Neural progenitor cell (in vitro differentiated cells): ENCODE measurements at regions not wholly inside any gene's neighbourhood (a gene's known extent, or its start where the extent isn't known, plus 50 kb on each side); places are given as distances from the start of the nearest gene placed in this dataset.

Experiments used
- DNase-seq: peaks from one replicate; pipeline ENCODE4 v3.0.0-alpha.2; 2016; ENCODE audit warnings: low spot score
- H2AFZ ChIP-seq: fragments of 200-600 bp; sonication (generic); replicated peaks from 2 replicates; pipeline ENCODE4 v1.6.1; 2016; ENCODE audit warnings: antibody characterized with exemption
- H3F3A ChIP-seq: fragments of 200-600 bp; sonication (generic); 2 replicates; pipeline ENCODE4 v1.6.1; 2016; ENCODE audit warnings: antibody characterized with exemption, low read depth
- H3K27ac ChIP-seq: fragments of 200-600 bp; sonication (generic); 2 replicates; pipeline ENCODE4 v1.5.1; 2016; ENCODE audit warnings: mild to moderate bottlenecking
- H3K27me3 ChIP-seq: fragments of 200-600 bp; sonication (generic); 2 replicates; pipeline ENCODE4 v1.6.1; 2016; ENCODE audit warnings: mild to moderate bottlenecking, moderate library complexity
- H3K36me3 ChIP-seq: fragments of 200-600 bp; sonication (generic); 2 replicates; pipeline ENCODE4 v1.5.1; 2016
- H3K4me1 ChIP-seq: fragments of 200-600 bp; sonication (generic); 2 replicates; pipeline ENCODE4 v1.6.1; 2016; ENCODE audit warnings: mixed run types
- H3K4me2 ChIP-seq: fragments of 200-600 bp; sonication (generic); 2 replicates; pipeline ENCODE4 v1.6.1; 2016
- H3K4me3 ChIP-seq: fragments of 200-600 bp; sonication (generic); 2 replicates; pipeline ENCODE4 v1.5.1; 2016
- H3K79me2 ChIP-seq: fragments of 200-600 bp; sonication (generic); 2 replicates; pipeline ENCODE4 v1.6.1; 2016; ENCODE audit warnings: low read depth
- H3K9ac ChIP-seq: fragments of 200-600 bp; sonication (generic); 2 replicates; pipeline ENCODE4 v1.6.1; 2016
- H3K9me3 ChIP-seq: fragments of 200-600 bp; sonication (generic); 2 replicates; pipeline ENCODE4 v1.5.1; 2016; ENCODE audit warnings: low read depth
- H4K20me1 ChIP-seq: fragments of 200-600 bp; sonication (generic); 2 replicates; pipeline ENCODE4 v1.6.1; 2016; ENCODE audit warnings: low read depth
- H3K27ac Mint-ChIP-seq: 3 replicates; pipeline ENCODE4 v1.8.0; 2021; ENCODE audit warnings: mixed read lengths
- H3K27me3 Mint-ChIP-seq: 2 replicates; pipeline ENCODE4 v1.8.0; 2022; ENCODE audit warnings: low read depth, mild to moderate bottlenecking, inconsistent platforms, moderate library complexity, mixed read lengths; ENCODE audit not compliant: insufficient read depth
- H3K36me3 Mint-ChIP-seq: 3 replicates; pipeline ENCODE4 v1.8.0; 2021; ENCODE audit warnings: mixed read lengths
- H3K4me1 Mint-ChIP-seq: 3 replicates; pipeline ENCODE4 v1.8.0; 2021; ENCODE audit warnings: mixed read lengths
- H3K4me3 Mint-ChIP-seq: 3 replicates; pipeline ENCODE4 v1.8.0; 2021; ENCODE audit warnings: mild to moderate bottlenecking, moderate library complexity, mixed read lengths
- H3K9me3 Mint-ChIP-seq: 3 replicates; pipeline ENCODE4 v1.8.0; 2020; ENCODE audit warnings: mixed read lengths
- EZH2 ChIP-seq: fragments of 200-600 bp; sonication (generic); IDR thresholded peaks from 2 replicates; pipeline ENCODE4 v1.6.1; 2017; ENCODE audit warnings: antibody characterized with exemption, mild to moderate bottlenecking, moderate library complexity
- EZH2phosphoT487 ChIP-seq: fragments of 200-600 bp; sonication (generic); IDR thresholded peaks from 2 replicates; pipeline ENCODE4 v1.6.1; 2017; ENCODE audit warnings: antibody characterized with exemption
- TF ChIP-seq, protein P1 (sequence below): fragments of 200-600 bp; sonication (generic); IDR thresholded peaks from 2 replicates; pipeline ENCODE4 v1.5.1; 2017; ENCODE audit warnings: antibody characterized with exemption, mild to moderate bottlenecking

DNA sequence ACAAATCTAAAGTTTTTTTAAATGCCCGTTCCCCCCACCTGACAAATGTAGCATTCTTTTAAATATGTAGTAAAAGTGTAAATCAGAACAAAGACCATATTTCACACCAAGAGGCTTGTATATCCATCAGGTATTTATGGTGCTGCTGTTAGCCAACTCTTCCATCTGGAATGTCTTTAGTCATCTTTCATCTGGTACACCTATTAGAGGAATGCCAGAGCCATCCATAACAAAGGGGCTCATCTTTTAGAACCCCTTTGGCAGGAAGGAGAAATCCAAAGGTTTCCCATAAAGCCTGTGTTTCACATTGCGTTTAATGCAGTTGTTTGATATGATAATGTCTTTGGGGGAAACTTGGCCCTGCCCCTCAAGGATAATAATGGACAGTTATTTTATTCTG is 79.3 kb upstream of the C1orf87 start:
- Histone ChIP-seq H3K27me3 (no peaks in the 10 kb centered on the region), H3K79me2 (no peaks in the 10 kb centered on the region), H3K4me1 (no peaks in the 10 kb centered on the region), H3K27ac (no peak overlapping the region), H3K36me3 (no peaks in the 10 kb centered on the region), H4K20me1 (no peaks in the 10 kb centered on the region), H3K4me3 (no peak overlapping the region), H3K9me3 (no peaks in the 10 kb centered on the region), H3K4me2 (no peak overlapping the region), H3K9ac (no peak overlapping the region), H2AFZ (no peak overlapping the region), H3F3A (no peaks in the 10 kb centered on the region)
- H3K4me3 Mint-ChIP-seq: no peak overlapping the region
- no peaks in the 10 kb centered on the region for H3K36me3 Mint-ChIP-seq
- no peak overlapping the region for H3K27ac Mint-ChIP-seq
- TF ChIP-seq EZH2phosphoT487: no peak
- no peak for TF ChIP-seq EZH2
- TF ChIP-seq, protein P1, sequence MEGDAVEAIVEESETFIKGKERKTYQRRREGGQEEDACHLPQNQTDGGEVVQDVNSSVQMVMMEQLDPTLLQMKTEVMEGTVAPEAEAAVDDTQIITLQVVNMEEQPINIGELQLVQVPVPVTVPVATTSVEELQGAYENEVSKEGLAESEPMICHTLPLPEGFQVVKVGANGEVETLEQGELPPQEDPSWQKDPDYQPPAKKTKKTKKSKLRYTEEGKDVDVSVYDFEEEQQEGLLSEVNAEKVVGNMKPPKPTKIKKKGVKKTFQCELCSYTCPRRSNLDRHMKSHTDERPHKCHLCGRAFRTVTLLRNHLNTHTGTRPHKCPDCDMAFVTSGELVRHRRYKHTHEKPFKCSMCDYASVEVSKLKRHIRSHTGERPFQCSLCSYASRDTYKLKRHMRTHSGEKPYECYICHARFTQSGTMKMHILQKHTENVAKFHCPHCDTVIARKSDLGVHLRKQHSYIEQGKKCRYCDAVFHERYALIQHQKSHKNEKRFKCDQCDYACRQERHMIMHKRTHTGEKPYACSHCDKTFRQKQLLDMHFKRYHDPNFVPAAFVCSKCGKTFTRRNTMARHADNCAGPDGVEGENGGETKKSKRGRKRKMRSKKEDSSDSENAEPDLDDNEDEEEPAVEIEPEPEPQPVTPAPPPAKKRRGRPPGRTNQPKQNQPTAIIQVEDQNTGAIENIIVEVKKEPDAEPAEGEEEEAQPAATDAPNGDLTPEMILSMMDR: no peak
- H3K27me3 Mint-ChIP-seq: no peaks in the 10 kb centered on the region
- H3K9me3 Mint-ChIP-seq: no peaks in the 10 kb centered on the region
- peaks cover 12% of the 10 kb centered on the region for H3K4me1 Mint-ChIP-seq
- DNase-seq: no peak

GRCh38 chr1:60151311-60151710 is 77.7 kb upstream of the C1orf87 start:
- H3K36me3 Mint-ChIP-seq: no peaks in the 10 kb centered on the region
- no peaks in the 10 kb centered on the region for H4K20me1 ChIP-seq
- H3K27me3 Mint-ChIP-seq: no peaks in the 10 kb centered on the region
- no peak overlapping the region for H3K4me3 Mint-ChIP-seq
- no peak overlapping the region for H3K27ac ChIP-seq
- H3K4me1 Mint-ChIP-seq: peaks cover 10% of the 10 kb centered on the region
- no peaks in the 10 kb centered on the region for H3F3A ChIP-seq
- no peaks in the 10 kb centered on the region for H3K36me3 ChIP-seq
- no peak overlapping the region for H3K27ac Mint-ChIP-seq
- no peaks in the 10 kb centered on the region for H3K9me3 Mint-ChIP-seq
- no peak overlapping the region for H3K9ac ChIP-seq
- H2AFZ ChIP-seq: no peak overlapping the region
- no peak overlapping the region for H3K4me2 ChIP-seq
- TF ChIP-seq EZH2: no peak
- no peak for TF ChIP-seq EZH2phosphoT487
- TF ChIP-seq, protein P1: no peak
- DNase-seq: no peak
- H3K4me3 ChIP-seq: no peak overlapping the region
- H3K4me1 ChIP-seq: no peaks in the 10 kb centered on the region
- H3K27me3 ChIP-seq: no peaks in the 10 kb centered on the region
- H3K9me3 ChIP-seq: no peaks in the 10 kb centered on the region
- H3K79me2 ChIP-seq: no peaks in the 10 kb centered on the region

GRCh38 chr1:60149251-60149650 is 75.7 kb upstream of the C1orf87 start:
- Histone ChIP-seq H3K4me2 (no peak overlapping the region), H4K20me1 (no peaks in the 10 kb centered on the region), H3K27ac (no peak overlapping the region), H3K27me3 (no peaks in the 10 kb centered on the region), H3K4me3 (no peak overlapping the region), H3K4me1 (no peaks in the 10 kb centered on the region), H3K9me3 (no peaks in the 10 kb centered on the region), H2AFZ (no peak overlapping the region), H3F3A (no peaks in the 10 kb centered on the region), H3K9ac (no peak overlapping the region), H3K79me2 (no peaks in the 10 kb centered on the region), H3K36me3 (no peaks in the 10 kb centered on the region)
- Mint-ChIP-seq H3K27ac (no peak overlapping the region), H3K4me3 (no peak overlapping the region), H3K36me3 (no peaks in the 10 kb centered on the region), H3K27me3 (no peaks in the 10 kb centered on the region), H3K9me3 (no peaks in the 10 kb centered on the region), H3K4me1 (peaks cover 10% of the 10 kb centered on the region)
- TF ChIP-seq EZH2phosphoT487: no peak
- TF ChIP-seq EZH2: no peak
- TF ChIP-seq, protein P1: no peak
- no peak for DNase-seq

DNA sequence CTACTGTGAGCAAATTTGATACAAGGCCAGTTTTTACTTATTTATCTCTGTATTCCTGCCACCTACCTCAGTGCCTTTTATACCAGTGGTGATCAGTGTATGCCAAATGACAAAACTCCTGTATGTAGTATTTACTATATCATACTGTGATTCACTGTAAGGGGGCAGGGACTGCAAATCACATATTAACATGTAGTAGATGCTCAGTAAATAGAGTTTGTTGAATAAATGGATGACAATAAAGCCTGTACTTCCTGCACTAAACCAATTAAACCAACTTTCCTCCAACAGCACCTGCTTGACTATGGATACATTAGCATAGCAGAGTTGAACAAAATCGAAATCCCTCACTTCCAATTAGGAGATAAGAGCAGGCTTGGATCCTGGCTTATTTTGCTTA is 73.3 kb upstream of the C1orf87 start:
- no peaks in the 10 kb centered on the region for H3K36me3 Mint-ChIP-seq

More for the DNA sequence above, 73.3 kb upstream of the C1orf87 start:
- Histone ChIP-seq H3K4me2 (no peak overlapping the region), H3K27me3 (no peaks in the 10 kb centered on the region), H3K4me1 (no peaks in the 10 kb centered on the region), H3K79me2 (no peaks in the 10 kb centered on the region), H3K9me3 (no peaks in the 10 kb centered on the region), H2AFZ (no peak overlapping the region), H3K4me3 (no peak overlapping the region), H3K36me3 (no peaks in the 10 kb centered on the region), H3F3A (no peaks in the 10 kb centered on the region), H3K27ac (no peak overlapping the region), H3K9ac (no peak overlapping the region), H4K20me1 (no peaks in the 10 kb centered on the region)
- TF ChIP-seq EZH2phosphoT487: no peak
- TF ChIP-seq, protein P1: no peak
- TF ChIP-seq EZH2: no peak
- no peak overlapping the region for H3K27ac Mint-ChIP-seq
- no peak overlapping the region for H3K4me3 Mint-ChIP-seq
- no peaks in the 10 kb centered on the region for H3K9me3 Mint-ChIP-seq
- DNase-seq: no peak
- no peaks in the 10 kb centered on the region for H3K27me3 Mint-ChIP-seq
- H3K4me1 Mint-ChIP-seq: peaks cover 11% of the 10 kb centered on the region
